Esophagus squamous epithelium (tissue), 5 donors: ENCODE measurements at regions not wholly inside any gene's neighbourhood (a gene's known extent, or its start where the extent isn't known, plus 50 kb on each side); places are given as distances from the start of the nearest gene placed in this dataset.

Experiments
- DNase-seq: peaks from one replicate; lab custom pipeline; 2025; lab: John Stamatoyannopoulos, UW
- H3K27ac ChIP-seq, 4 donors: fragments of 200-600 bp; sonication (generic); one replicate each; pipeline ENCODE4 v1.5.1; 2016 to 2019; ENCODE audit warnings: mild to moderate bottlenecking in 1 of 4
- H3K27me3 ChIP-seq, 4 donors: fragments of 200-600 bp; sonication (generic); 1 replicate in 3 of 4; 2 replicates in 1 of 4; pipeline versions ENCODE4 v1.5.1 to v1.6.0; 2017 to 2021; ENCODE audit warnings: antibody characterized with exemption in 1 of 4
- H3K36me3 ChIP-seq, 3 donors: fragments of 200-600 bp; sonication (generic); one replicate each; pipeline ENCODE4 v1.5.1; 2016 to 2019
- H3K4me1 ChIP-seq, 3 donors: fragments of 200-600 bp; sonication (generic); one replicate each; pipeline ENCODE4 v1.5.1; 2017 to 2019
- H3K4me3 ChIP-seq, 4 donors: fragments of 200-600 bp; sonication (generic); 1 replicate in 3 of 4; 2 replicates in 1 of 4; pipeline ENCODE4 v1.5.1; 2016 to 2019; ENCODE audit warnings: mild to moderate bottlenecking in 2 of 4, moderate library complexity in 1 of 4
- H3K9me3 ChIP-seq, 3 donors: fragments of 200-600 bp; sonication (generic); one replicate each; pipeline ENCODE4 v1.5.1; 2016 to 2019
- CTCF ChIP-seq, 6 experiments: fragments of 450-650 bp in 4 of 6; fragments of 200-600 bp in 2 of 6; sonication (generic) in 2 of 6; IDR thresholded peaks; one replicate each; pipeline ENCODE4 v1.5.1; 2016 to 2019; ENCODE audit warnings: antibody characterized with exemption in 6 of 6, mild to moderate bottlenecking in 4 of 6, moderate library complexity in 4 of 6
- POLR2A ChIP-seq, 4 donors: fragments of 450-650 bp; IDR thresholded peaks; one replicate each; pipeline ENCODE4 v1.6.1; 2017; ENCODE audit warnings: antibody characterized with exemption in 4 of 4, mild to moderate bottlenecking in 4 of 4, moderate library complexity in 3 of 4
- WGBS, 2 donors: methylation state at CpG; one replicate each; pipeline ENCODE4 v1.1.5; 2018; 5-methylcytosine and 5-hydroxymethylcytosine counted together
- intact Hi-C: fragments of 100-400 bp; cut with DNase I; formaldehyde crosslinking; loops from one replicate; pipeline ENCODE4 v1.15.0; 2022
- donor health status: DM: yes; HTN: yes; CAD: no.

GRCh38 chr3:72178463-72179106, 393.6 kb upstream of the PROK2 start:
- no peak for DNase-seq
- H3K4me3 ChIP-seq = no peak overlapping the region

GRCh38 chr3:72177075-72178050, 392.4 kb upstream of the PROK2 start:
- 18 to 26% methylated on average over 22 to 27 of the region's 36 CpGs for WGBS, 2 donors
- H3K27ac ChIP-seq = peak overlapping the region in 3 of 4 donors; percentile 17 to 57 (median 27)
- DNase-seq = no peak
- intact Hi-C loops = no loop called here
- no peaks in the 10 kb centered on the region for H3K36me3 ChIP-seq
- H3K9me3 ChIP-seq = no peaks in the 10 kb centered on the region
- H3K4me1 ChIP-seq = peaks cover 12 to 35% (median 19%) of the 10 kb centered on the region in 3 donors
- TF ChIP-seq CTCF (IDR thresholded peaks at IDR 0.05) = no peak
- H3K27me3 ChIP-seq = peaks cover 0 to 13% (median 0%) of the 10 kb centered on the region in 4 donors
- peak overlapping the region in 3 of 4 donors; percentile 16 to 51 (median 25) for H3K4me3 ChIP-seq

More at GRCh38 chr3:72178463-72179106, 393.6 kb upstream of the PROK2 start:
- no peaks in the 10 kb centered on the region for H3K9me3 ChIP-seq
- peaks cover 12 to 23% (median 19%) of the 10 kb centered on the region in 3 donors for H3K4me1 ChIP-seq
- peaks cover 0 to 13% (median 0%) of the 10 kb centered on the region in 4 donors for H3K27me3 ChIP-seq
- WGBS, 2 donors = 97 to 98% methylated on average over 3 of the region's 3 CpGs
- intact Hi-C loops = no loop called here
- no peak overlapping the region for H3K27ac ChIP-seq
- no peaks in the 10 kb centered on the region for H3K36me3 ChIP-seq
- TF ChIP-seq CTCF (IDR thresholded peaks at IDR 0.05) (no peak), POLR2A (IDR thresholded peaks at IDR 0.05) (no peak)

GRCh38 chr3:72176537-72177041, 391.6 kb upstream of the PROK2 start:
- Histone ChIP-seq H3K9me3 (no peaks in the 10 kb centered on the region), H3K4me3 (no peak overlapping the region), H3K36me3 (no peaks in the 10 kb centered on the region), H3K4me1 (peaks cover 12 to 42% (median 19%) of the 10 kb centered on the region in 3 donors), H3K27ac (peak overlapping the region in 3 of 4 donors; percentile 17 to 57 (median 27)), H3K27me3 (peaks cover 0 to 13% (median 0%) of the 10 kb centered on the region in 4 donors)
- intact Hi-C loops = no loop called here
- TF ChIP-seq POLR2A (IDR thresholded peaks at IDR 0.05) (no peak), CTCF (IDR thresholded peaks at IDR 0.05) (no peak)
- DNase-seq = no peak
- WGBS, 2 donors = 75 to 87% methylated on average over 2 to 7 of the region's 8 CpGs

GRCh38 chr3:72175296-72175858, 390.4 kb upstream of the PROK2 start:
- peaks cover 12 to 49% (median 22%) of the 10 kb centered on the region in 3 donors for H3K4me1 ChIP-seq
- no peak for TF ChIP-seq CTCF (IDR thresholded peaks at IDR 0.05)
- no peak for TF ChIP-seq POLR2A (IDR thresholded peaks at IDR 0.05)
- DNase-seq = no peak
- no peaks in the 10 kb centered on the region for H3K9me3 ChIP-seq
- H3K27me3 ChIP-seq = peaks cover 0 to 13% (median 0%) of the 10 kb centered on the region in 4 donors
- H3K4me3 ChIP-seq = no peak overlapping the region
- intact Hi-C loops = no loop called here
- no peak overlapping the region for H3K27ac ChIP-seq
- WGBS, 2 donors = 83 to 84% methylated on average over 6 of the region's 6 CpGs
- H3K36me3 ChIP-seq = no peaks in the 10 kb centered on the region
